SK-N-SH treated with all-trans-retinoic acid at 6 μM for 48 hours (cell line): ENCODE measurements at regions not wholly inside any gene's neighbourhood (a gene's known extent, or its start where the extent isn't known, plus 50 kb on each side); places are given as distances from the start of the nearest gene placed in this dataset.

Experiments used
- ATAC-seq: fragments of 200-7000 bp; cut with Tn5 transposase; 3 replicates; pipeline ENCODE4 v1.9.1; 2020; ENCODE audit warnings: mild to moderate bottlenecking, moderate library complexity
- ARNTL ChIP-seq: fragments of 450-650 bp; formaldehyde crosslinking; IDR thresholded peaks from 2 replicates; pipeline ENCODE4 v1.5.0; 2020; ENCODE audit warnings: low read depth, mild to moderate bottlenecking, moderate library complexity, borderline replicate concordance
- BACH2 ChIP-seq: fragments of 250-450 bp; sonication (Bioruptor Pico); IDR thresholded peaks from 2 replicates; pipeline ENCODE4 v1.9.0; 2021; ENCODE audit warnings: mild to moderate bottlenecking, borderline replicate concordance
- CSDC2 ChIP-seq: fragments of 250-450 bp; sonication (Bioruptor Pico); IDR thresholded peaks from 2 replicates; pipeline ENCODE4 v1.5.0; 2020; ENCODE audit warnings: mild to moderate bottlenecking, moderate library complexity
- CSRNP3 ChIP-seq: fragments of 250-450 bp; sonication (Bioruptor Pico); IDR thresholded peaks from 2 replicates; pipeline ENCODE4 v1.5.1; 2021; ENCODE audit warnings: mild to moderate bottlenecking, moderate library complexity
- ESRRG ChIP-seq: fragments of 250-450 bp; sonication (Bioruptor Pico); IDR thresholded peaks from 2 replicates; pipeline ENCODE4 v1.6.1; 2021; ENCODE audit warnings: mild to moderate bottlenecking
- GLIS3 ChIP-seq: fragments of 250-450 bp; sonication (Bioruptor Pico); IDR thresholded peaks from 2 replicates; pipeline ENCODE4 v1.5.0; 2020; ENCODE audit warnings: mild to moderate bottlenecking, moderate library complexity
- POU6F1 ChIP-seq: fragments of 250-450 bp; sonication (Bioruptor Pico); IDR thresholded peaks from 2 replicates; pipeline ENCODE4 v1.8.0; 2021; ENCODE audit warnings: low read depth, mild to moderate bottlenecking, moderate library complexity, borderline replicate concordance
- PPARA ChIP-seq: fragments of 250-450 bp; sonication (Bioruptor Pico); IDR thresholded peaks from 2 replicates; pipeline ENCODE4 v1.5.0; 2020; ENCODE audit warnings: mild to moderate bottlenecking, borderline replicate concordance
- RARB ChIP-seq: fragments of 250-450 bp; sonication (Bioruptor Pico); IDR thresholded peaks from 2 replicates; pipeline ENCODE4 v1.8.0; 2021; ENCODE audit warnings: mild to moderate bottlenecking, moderate library complexity
- SNAI2 ChIP-seq: fragments of 250-450 bp; sonication (Bioruptor Pico); IDR thresholded peaks from 2 replicates; pipeline ENCODE4 v1.5.0; 2020; ENCODE audit warnings: mild to moderate bottlenecking, moderate library complexity
- TCF4 ChIP-seq: fragments of 250-450 bp; sonication (Bioruptor Pico); IDR thresholded peaks from 2 replicates; pipeline ENCODE4 v1.8.0; 2021; ENCODE audit warnings: mild to moderate bottlenecking, moderate library complexity, borderline replicate concordance
- TOX ChIP-seq: fragments of 250-450 bp; sonication (Bioruptor Pico); IDR thresholded peaks from 2 replicates; pipeline ENCODE4 v1.8.0; 2021; ENCODE audit warnings: mild to moderate bottlenecking, moderate library complexity, borderline replicate concordance
- ZC3H10 ChIP-seq: fragments of 250-450 bp; sonication (Bioruptor Pico); IDR thresholded peaks from 2 replicates; pipeline ENCODE4 v1.5.1; 2021; ENCODE audit warnings: mild to moderate bottlenecking, moderate library complexity
- ZFP3 ChIP-seq: fragments of 250-450 bp; sonication (Bioruptor Pico); IDR thresholded peaks from 2 replicates; pipeline ENCODE4 v1.5.0; 2020; ENCODE audit warnings: mild to moderate bottlenecking, moderate library complexity
- ZFP30 ChIP-seq: fragments of 450-650 bp; formaldehyde crosslinking; IDR thresholded peaks from 2 replicates; pipeline ENCODE4 v1.5.0; 2022; ENCODE audit warnings: mild to moderate bottlenecking, moderate library complexity
- ZNF565 ChIP-seq: fragments of 450-650 bp; formaldehyde crosslinking; conservative IDR thresholded peaks from 2 replicates; pipeline ENCODE4 v1.5.0; 2020; ENCODE audit warnings: low read depth, mild to moderate bottlenecking, moderate library complexity
- ZNF70 ChIP-seq: fragments of 450-650 bp; formaldehyde crosslinking; IDR thresholded peaks from 2 replicates; pipeline ENCODE4 v1.5.0; 2020; ENCODE audit warnings: mild to moderate bottlenecking, moderate library complexity
- ZNF8 ChIP-seq: fragments of 450-650 bp; formaldehyde crosslinking; IDR thresholded peaks from 2 replicates; pipeline ENCODE4 v1.5.0; 2020; ENCODE audit warnings: mild to moderate bottlenecking, moderate library complexity
- TF ChIP-seq, protein P1 (sequence below): fragments of 250-450 bp; sonication (Bioruptor Pico); IDR thresholded peaks from 2 replicates; pipeline ENCODE4 v1.5.0; 2020; ENCODE audit warnings: mild to moderate bottlenecking, moderate library complexity
- TF ChIP-seq, protein P2 (sequence below): fragments of 250-450 bp; sonication (Bioruptor Pico); IDR thresholded peaks from 2 replicates; pipeline ENCODE4 v1.5.1; 2020; ENCODE audit warnings: low read depth, mild to moderate bottlenecking, moderate library complexity

GRCh38 chr5:110012145-110012544 is 322.4 kb downstream of the MAN2A1 start (continued):
- TF ChIP-seq POU6F1 (no peak), ZNF565 (CRISPR knock-in tag) (no peak), GLIS3 (no peak), ZFP30 (CRISPR knock-in tag) (no peak)
- TF ChIP-seq, all 23 proteins: peak for 0

DNA sequence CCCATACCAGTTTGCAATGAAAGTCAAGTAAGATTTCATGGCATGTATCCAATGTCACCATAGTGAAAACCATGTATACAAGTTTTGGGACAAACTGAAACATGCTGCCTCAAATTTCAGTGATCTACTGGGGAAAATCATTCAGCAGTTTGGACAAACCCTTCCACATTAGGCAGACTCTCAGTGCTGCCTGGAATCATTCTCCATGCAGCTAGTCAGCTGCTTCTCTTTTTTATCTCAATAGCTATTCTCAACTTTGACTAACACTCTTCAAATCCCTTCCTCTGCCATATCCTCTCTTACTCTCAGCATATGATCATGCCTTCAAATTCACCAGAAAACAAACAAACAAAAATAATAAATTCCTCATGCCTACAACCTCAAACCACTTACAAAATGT is 323.3 kb downstream of the MAN2A1 start:
- TF ChIP-seq POU6F1 (no peak), GLIS3 (no peak), RARB (no peak)
- no peak for ATAC-seq

- ATAC-seq, result no peak
- no peak for TF ChIP-seq ZNF565 (CRISPR knock-in tag)
- no peak for TF ChIP-seq ZNF8 (CRISPR knock-in tag)
- TF ChIP-seq ZNF70 (CRISPR knock-in tag), result no peak
- no peak for TF ChIP-seq RARB
- TF ChIP-seq CSRNP3 (CRISPR knock-in tag), result no peak
- TF ChIP-seq PPARA (CRISPR knock-in tag), result no peak
- TF ChIP-seq GLIS3, result no peak
- no peak for TF ChIP-seq SNAI2 (CRISPR knock-in tag)
- no peak for TF ChIP-seq CSDC2
- no peak for TF ChIP-seq TOX (CRISPR knock-in tag)
- no peak for TF ChIP-seq ZFP30 (CRISPR knock-in tag)
- no peak for TF ChIP-seq TCF4 (CRISPR knock-in tag)
These were observed 328.1 kb downstream of the MAN2A1 start for GRCh38 chr5:110017854-110018253.

DNA sequence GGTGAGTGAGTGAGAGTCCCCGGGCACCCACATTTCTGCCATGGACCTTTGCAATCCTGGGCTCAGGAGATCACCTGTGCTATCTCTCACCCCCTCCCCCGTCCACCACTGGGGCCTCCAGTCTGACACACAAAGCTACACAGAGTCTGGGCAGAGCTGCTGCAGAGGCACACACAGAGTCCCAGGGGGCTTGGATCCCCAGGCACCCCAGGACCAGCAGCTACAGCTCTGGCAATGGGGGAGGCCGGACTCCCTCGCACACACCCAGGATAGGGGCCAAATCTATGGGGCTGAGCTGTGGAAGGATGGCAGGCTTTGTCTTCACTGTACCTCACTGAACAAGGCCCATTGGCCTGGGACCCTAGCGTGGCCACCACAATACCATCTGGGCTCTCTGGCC is 328.8 kb downstream of the MAN2A1 start:
- ATAC-seq, result no peak
- TF ChIP-seq BACH2 (no peak), CSRNP3 (CRISPR knock-in tag) (no peak), ZFP30 (CRISPR knock-in tag) (no peak)
- TF ChIP-seq, protein P1, sequence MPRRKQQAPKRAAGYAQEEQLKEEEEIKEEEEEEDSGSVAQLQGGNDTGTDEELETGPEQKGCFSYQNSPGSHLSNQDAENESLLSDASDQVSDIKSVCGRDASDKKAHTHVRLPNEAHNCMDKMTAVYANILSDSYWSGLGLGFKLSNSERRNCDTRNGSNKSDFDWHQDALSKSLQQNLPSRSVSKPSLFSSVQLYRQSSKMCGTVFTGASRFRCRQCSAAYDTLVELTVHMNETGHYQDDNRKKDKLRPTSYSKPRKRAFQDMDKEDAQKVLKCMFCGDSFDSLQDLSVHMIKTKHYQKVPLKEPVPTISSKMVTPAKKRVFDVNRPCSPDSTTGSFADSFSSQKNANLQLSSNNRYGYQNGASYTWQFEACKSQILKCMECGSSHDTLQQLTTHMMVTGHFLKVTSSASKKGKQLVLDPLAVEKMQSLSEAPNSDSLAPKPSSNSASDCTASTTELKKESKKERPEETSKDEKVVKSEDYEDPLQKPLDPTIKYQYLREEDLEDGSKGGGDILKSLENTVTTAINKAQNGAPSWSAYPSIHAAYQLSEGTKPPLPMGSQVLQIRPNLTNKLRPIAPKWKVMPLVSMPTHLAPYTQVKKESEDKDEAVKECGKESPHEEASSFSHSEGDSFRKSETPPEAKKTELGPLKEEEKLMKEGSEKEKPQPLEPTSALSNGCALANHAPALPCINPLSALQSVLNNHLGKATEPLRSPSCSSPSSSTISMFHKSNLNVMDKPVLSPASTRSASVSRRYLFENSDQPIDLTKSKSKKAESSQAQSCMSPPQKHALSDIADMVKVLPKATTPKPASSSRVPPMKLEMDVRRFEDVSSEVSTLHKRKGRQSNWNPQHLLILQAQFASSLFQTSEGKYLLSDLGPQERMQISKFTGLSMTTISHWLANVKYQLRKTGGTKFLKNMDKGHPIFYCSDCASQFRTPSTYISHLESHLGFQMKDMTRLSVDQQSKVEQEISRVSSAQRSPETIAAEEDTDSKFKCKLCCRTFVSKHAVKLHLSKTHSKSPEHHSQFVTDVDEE (CRISPR knock-in tag), result no peak

- no peak for ATAC-seq
- TF ChIP-seq BACH2 (no peak), RARB (no peak), ESRRG (CRISPR knock-in tag) (no peak), ZFP3 (CRISPR knock-in tag) (no peak), ZC3H10 (CRISPR knock-in tag) (no peak), ARNTL (CRISPR knock-in tag) (no peak), CSRNP3 (CRISPR knock-in tag) (no peak)
- TF ChIP-seq, protein P2, sequence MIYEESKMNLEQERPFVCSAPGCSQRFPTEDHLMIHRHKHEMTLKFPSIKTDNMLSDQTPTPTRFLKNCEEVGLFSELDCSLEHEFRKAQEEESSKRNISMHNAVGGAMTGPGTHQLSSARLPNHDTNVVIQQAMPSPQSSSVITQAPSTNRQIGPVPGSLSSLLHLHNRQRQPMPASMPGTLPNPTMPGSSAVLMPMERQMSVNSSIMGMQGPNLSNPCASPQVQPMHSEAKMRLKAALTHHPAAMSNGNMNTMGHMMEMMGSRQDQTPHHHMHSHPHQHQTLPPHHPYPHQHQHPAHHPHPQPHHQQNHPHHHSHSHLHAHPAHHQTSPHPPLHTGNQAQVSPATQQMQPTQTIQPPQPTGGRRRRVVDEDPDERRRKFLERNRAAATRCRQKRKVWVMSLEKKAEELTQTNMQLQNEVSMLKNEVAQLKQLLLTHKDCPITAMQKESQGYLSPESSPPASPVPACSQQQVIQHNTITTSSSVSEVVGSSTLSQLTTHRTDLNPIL, result no peak
- TF ChIP-seq, protein P1 (CRISPR knock-in tag), result no peak
These were observed 329.4 kb downstream of the MAN2A1 start for GRCh38 chr5:110019119-110019518.
